CD4-positive, alpha-beta T cell treated with Interleukin-17A for 1 hour (primary cell): ENCODE measurements at regions not wholly inside any gene's neighbourhood (a gene's known extent, or its start where the extent isn't known, plus 50 kb on each side); places are given as distances from the start of the nearest gene placed in this dataset.

ENCODE experiments used
- DNase-seq: peaks from one replicate; pipeline ENCODE4 v3.0.0-alpha.2; 2020

DNA sequence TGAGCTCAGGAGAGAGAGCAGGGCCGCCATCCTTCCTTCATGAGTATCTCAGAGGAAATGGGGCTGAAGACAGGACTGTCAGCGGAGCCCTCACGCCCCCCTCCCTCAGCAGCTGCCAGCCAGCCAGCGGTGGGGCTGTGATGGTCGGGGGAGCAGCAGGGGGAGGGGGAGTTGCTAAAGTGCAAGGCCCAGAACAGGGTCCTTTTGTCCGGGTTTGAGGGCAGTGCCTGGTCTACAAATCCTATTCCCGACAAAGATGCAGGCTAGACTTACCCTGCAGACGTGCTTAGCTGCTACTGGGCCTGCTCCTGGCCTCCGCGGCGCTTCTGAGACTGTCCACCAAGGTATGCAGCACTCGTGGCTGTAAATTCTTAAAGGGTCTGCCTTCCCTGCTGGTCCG lies 593.4 kb upstream of the CDH4 start:
- no peak for DNase-seq

DNA sequence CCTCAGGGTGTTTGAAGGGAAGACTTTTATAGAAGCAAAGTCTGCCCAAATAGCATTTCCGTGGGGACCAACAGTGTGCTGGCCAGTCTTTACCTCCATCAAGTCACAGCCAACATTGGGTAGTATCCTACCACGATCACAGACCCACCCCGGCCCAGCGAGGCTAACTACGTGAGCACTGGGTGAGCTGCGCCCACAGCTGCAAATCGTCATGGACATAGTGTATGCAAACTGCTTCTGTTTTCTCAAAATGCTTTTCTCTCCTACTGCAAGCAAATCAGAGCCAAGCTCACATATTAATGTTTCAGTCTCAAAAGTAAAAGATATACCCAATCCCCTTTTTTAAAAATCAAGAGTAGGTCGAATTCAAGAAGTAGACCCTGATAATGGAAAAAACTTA lies 592.8 kb upstream of the CDH4 start:
- no peak for DNase-seq

DNA sequence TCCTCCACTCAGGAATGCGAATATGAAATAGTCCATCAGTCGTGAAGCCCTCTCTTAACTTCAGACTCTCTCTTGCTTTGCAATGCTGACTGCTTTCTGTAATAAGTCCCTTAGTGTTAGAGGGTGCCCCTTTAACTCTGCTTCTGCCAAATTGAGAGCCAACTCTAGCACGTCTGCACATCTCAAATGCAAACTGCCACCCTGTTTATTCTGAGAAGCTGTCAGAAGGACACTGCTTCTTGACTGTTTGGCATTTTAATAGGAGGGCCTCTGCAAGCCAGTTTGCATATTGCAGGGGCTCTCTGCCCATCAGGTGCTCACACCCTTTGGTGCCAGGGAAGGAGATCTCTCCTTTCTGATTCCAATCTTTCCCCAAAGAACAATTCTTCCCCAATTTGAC lies 589.8 kb upstream of the CDH4 start:
- no peak for DNase-seq

DNA sequence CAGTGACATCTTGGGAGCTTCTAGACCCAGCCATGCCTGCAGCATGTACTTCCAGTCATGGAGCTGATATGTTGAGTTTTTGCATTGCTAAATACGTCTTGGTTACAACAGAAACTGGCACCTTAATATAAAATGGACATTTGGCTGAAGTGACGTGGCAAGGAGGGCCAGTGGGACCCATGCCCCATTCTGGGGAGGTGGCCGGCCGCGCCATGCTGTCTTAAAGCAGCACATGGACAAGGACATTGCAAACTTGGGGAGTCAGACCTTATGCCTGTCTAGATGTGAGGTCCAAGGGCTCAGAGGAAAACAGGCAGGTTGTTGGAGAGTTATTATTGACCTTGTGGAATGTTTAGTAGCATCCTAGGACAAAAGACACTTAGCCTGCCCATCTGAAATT lies 588.0 kb upstream of the CDH4 start:
- DNase-seq, result no peak

DNA sequence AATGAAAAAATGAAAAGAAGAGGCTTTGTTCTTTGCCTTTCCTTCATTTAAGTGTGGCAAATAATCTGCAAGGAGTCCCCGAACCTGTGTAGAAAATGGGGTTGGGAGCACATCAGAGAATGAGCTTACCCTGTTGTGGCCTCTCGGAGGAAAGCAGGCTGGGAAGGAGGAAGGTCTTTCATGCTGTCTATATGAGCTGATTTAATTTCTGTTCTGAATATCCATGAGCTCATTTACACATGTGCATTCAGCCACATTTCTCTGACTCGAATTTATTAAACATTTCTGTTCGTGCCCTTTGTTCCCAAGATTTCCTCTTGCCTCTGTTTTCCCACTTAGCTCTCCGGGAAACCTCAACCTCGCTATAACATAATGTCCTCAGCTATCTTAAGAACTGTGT lies 584.4 kb upstream of the CDH4 start:
- DNase-seq, result no peak

DNA sequence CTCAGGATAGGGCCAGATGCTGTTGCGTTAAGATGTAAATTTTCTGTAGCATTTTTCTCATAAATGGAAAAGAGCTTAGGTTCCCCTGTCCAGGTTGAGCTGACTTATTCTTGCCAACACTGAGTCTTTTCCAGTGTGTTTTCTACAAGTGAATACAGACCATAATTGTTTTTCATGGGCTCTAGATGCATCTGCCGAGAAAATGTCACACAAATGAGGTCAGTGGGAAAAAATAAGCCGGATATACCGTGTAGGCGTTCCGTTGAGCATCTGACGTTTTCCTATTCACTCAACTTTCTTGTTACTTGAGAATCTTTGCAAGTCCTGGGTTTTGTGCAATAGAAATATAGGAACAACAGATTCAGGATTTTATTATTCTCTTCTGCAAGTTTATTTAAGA lies 582.9 kb upstream of the CDH4 start:
- no peak for DNase-seq

DNA sequence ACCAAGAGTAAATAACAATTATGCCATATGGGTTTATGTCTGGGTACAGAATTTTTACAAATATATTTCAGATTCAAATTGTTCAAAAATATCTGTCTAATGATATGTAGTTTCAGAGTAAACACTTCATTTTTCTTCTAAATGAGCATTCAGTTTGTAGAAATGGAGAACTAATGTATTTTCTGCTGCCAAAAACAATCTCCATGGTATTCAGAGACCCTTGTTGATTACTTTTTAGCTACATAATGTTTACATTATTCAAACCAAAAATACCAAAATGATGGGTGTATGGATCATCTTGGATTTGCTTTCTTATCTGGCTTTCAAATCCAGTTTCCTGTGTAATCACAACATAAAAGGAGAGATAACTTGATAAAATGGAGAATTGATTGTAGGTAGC lies 576.0 kb upstream of the CDH4 start:
- no peak for DNase-seq

DNA sequence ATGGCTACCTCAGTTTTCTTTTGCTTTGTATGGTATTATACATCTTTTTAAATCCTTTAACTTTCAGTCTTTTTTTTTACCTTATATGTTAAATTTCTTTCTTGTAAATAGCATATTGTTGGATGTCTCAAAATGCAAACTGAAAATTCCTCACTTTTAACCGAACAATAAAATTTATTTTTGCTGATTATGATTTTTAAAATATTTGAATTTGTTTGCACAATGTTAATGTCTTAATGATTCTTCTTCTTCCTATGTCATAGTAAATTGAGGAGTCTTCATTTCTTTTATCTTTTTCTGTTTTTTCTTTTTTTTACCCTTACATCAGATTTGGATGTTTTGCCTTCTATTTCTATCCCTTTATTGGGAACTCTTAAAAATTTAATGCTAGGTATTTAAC lies 574.2 kb upstream of the CDH4 start:
- DNase-seq, result no peak

DNA sequence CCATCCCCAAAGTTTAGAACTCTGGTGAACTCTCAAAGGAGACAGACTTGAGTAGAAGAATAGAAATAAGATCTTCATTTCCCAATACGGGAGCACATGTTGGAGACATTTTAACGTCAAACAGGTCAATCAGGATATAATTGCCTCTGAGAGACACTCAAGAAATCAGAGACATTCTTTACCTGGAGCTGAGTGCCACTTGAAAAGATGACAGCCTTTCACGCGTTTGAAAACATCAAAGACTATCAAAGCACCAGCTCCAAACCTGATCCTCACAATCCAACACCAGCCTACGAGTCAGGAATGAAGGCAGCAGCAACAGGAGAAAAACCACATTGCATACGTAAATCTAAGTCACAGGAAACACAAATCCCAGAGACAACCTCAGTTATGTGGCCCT lies 571.5 kb upstream of the CDH4 start:
- no peak for DNase-seq

DNA sequence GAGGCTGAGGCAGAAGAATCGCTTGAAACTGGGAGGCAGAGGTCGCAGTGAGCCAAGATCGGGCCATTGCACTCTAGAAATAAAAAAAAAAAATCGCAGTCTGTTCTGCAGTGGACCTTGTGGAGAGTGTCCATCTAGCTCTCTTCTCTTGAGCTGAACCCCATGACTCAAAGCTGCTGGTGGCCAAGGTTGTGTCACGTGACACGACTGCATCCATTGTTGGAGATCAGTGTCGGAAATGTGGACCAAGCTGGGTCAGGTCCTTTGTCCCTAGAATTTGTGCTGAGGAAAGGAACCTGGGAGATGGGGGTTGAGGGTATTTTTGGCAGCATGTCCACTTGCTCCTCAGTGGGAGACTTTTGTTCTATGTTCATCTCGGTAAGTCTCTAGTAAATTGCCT lies 564.8 kb upstream of the CDH4 start:
- DNase-seq, result no peak

DNA sequence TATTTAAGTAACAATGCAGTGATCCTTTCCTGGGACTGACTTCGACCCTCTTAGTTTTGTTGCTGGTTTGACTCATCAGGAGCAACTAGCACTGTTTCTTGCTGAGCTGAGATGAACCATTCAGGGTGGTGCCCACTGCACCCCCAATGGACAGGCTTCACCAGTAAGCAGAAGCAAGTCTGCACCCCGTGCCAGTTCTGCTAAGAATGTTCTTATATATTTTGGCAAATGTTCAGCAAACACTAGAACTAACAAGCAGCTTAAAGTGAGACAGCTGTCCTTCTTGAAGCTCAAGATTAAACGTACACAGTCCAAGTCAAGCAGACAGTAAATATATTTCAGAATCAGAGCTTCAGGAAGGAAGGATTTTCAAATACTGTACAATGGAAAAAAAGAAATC lies 561.3 kb upstream of the CDH4 start:
- DNase-seq, result no peak

DNA sequence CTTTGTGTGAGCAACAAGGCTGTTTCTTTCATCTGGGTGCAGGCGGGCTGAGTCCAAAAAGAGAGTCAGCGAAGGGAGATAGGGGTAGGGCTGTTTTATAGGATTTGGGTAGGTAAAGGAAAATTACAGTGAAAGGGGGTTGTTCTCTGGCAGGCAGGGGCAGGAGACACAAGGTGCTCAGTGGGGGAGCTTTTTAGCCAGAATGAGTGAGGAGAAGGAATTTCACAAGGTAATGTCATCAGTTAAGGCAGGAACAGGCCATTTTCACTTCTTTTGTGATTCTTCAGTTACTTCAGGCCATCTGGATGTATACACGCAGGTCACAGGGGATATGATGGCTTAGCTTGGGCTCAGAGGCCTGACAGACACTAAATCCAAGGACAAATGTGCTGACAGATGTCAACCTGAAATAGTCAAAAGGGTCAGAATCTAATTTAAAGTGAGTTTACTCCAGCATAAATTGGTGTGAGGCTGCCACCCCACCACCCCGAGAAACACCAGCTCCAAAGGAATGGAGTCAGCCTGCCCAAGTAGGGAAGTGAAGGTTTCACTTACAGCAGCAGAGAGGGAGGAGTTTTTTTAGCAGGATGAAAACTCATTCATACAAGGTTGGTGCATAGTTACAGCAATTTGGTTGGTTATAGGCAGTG lies 560.0 kb upstream of the CDH4 start:
- DNase-seq, result no peak

DNA sequence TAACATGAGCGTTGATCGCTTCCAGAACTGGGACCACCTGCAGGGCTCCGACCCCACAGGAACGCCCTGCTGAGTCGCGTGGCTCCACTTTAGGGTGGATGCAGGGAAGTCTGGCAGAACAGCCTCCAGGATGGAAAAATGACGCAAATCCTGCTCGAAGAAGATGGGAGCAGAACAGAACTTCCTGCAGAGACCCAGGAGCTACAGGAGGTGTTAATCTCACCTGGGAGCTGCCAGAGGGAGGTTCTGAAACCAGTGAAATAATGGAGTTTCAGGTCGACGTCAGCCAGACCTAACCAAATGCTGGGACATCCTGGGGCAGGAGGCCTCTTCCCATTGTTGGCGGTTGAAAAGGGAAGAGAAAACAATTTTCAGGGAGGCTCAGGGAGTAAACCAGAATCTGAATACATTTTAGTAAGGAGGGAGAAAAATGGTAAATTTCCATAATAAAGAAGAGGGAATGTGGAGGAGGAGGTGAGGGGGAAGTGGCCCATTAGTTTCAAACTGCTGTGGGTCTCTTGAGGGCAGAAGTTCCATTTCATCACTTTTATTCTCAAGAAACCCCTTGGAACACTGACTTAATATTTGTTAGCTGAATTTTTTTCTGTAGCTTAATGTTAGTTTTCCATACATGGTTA lies 558.4 kb upstream of the CDH4 start:
- no peak for DNase-seq

DNA sequence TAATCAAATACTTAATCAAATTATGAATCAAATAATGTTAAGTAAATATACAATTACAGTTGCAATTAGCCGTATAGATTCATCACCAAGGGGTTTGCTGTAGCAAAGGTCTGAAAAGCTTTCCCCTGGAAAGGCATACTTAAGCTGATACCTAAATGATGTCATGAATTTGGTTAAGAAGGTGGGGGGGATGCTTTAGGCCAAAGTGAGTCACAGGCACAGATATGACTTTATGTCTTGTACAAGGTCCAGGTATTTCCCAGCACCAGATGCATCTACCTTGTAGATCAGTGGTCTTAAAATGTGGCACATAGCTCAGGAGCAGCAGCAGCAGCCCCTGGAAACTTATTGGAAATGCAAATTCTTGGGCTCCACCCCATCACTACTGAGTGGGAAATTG lies 557.3 kb upstream of the CDH4 start:
- no peak for DNase-seq

DNA sequence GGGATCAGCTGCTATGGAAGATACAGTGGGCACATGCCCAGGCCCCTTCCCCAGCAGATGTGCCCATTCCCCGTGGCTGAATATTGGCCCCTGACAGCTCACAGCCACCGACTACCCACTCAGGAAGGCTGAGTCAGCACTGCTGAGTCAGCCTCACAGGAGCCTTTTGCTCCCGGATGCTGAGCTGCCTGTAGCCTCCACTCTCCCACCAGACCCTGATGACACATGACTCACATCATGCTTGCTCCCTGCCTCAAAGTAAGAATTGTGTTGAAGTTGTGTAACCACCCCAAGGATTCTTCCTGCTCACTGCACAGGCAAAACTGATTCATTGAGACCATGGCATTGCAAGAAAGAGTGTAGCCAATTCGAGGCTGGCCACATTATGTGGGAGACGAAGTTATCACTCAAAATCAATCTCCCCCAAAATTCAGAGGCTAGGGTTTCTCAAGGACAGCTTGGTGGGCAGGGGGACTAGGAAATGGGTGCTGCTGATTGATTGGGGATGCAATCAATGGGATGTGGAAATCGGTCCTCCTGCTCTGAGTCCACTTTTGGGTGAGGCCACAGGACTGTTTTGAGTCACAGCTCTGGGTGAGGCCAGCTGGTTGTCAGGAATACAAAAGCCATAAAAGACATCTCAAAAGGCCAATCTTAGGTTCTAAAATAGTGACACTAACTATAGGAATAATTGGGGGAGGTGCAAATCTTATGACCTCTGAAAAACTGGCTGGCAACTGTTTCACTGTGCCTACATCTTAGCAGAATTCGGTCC lies 556.6 kb upstream of the CDH4 start:
- DNase-seq, result no peak

DNA sequence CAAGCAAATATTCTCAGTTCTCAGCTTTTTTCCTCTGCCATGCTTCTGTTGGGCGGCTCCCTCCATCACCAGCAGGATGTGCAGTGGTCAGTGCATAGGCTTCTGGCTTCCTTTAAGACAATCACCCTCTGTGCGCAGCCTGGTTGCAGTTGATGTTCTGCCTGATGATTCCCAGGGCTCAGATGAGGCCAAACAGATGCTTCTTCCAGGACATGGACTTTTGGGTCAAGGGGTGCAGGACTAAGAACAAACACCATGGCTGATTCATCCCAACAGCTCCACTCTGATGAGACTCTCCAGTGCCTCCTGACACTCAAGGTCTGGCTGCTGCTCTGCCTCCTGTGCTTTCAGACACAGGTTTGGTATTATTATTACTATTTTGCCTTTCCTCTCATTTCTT lies 554.8 kb upstream of the CDH4 start:
- no peak for DNase-seq

DNA sequence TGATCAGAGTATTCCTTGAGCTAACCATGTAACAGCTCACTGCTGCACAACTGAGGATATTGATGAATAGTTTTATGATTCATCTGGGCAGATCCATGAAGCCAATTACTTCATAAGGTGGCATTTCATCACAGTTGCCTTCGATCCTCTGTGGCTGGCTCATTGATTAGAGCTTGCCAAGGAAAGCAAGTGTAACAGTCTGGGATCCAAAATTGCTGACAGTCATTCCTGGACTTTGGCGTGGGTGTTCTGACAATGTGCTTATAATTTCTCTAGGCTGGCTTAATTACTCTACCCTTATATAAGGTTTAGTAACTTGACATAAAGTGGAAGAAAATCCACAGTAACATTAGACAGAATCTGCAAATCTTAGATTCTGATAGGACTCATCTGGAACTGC lies 551.3 kb upstream of the CDH4 start:
- DNase-seq, result no peak

DNA sequence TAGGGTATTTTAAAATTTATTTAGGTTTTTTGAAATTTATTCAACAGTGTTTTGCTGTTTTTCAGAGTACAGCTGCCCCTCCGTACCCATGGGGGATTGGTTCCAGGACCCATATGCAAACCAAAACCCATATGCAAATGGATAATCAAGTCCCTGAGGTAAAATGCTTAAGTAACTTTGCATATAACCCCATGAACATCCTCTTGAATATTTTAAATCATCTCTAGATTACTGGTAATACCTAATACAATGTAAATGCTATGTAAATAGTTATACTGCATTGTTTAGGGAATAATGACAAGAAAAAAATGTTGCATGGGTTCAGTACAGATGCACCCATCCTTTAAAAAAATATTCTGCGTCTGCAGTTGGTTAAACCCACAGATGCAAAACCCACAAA lies 547.9 kb upstream of the CDH4 start:
- DNase-seq, result no peak

DNA sequence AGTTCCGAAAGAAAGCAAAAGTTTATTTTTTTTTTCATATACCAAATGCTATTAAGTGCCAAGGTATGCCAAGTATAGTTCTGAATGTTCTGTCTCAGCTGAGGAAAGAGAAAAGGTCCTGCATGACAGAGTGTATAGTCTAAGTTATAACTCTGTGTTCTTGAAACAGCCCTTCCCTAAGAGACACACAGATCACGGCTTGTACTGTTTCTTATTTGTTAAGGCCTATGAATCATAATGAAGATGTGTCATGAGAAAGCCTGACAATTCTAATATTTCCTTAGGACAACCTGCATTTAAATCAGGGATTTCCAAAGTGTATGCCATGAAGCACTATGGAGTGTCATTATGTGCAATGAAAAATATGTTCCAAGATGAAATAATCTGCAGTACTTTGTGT lies 538.7 kb upstream of the CDH4 start:
- DNase-seq, result no peak

DNA sequence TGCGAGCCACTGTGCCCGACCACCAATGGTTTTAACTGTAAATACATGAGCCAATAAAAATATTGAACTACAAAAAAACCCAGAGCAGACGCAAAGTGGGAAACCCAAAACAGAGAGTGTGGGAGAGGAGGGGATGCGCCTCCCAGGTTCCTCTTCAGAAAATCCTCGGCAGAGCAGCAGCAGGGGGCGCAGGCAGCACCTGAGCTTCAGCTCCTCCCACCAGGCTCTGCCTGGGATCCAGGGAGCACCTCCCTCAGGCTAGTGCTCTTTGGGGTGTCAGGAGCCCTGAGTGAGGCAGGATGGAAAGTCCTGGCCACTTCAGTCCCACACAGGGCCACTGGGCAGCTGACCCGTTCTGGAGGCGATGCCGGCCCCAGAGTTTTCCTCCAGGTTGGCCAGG lies 536.9 kb upstream of the CDH4 start:
- no peak for DNase-seq

DNA sequence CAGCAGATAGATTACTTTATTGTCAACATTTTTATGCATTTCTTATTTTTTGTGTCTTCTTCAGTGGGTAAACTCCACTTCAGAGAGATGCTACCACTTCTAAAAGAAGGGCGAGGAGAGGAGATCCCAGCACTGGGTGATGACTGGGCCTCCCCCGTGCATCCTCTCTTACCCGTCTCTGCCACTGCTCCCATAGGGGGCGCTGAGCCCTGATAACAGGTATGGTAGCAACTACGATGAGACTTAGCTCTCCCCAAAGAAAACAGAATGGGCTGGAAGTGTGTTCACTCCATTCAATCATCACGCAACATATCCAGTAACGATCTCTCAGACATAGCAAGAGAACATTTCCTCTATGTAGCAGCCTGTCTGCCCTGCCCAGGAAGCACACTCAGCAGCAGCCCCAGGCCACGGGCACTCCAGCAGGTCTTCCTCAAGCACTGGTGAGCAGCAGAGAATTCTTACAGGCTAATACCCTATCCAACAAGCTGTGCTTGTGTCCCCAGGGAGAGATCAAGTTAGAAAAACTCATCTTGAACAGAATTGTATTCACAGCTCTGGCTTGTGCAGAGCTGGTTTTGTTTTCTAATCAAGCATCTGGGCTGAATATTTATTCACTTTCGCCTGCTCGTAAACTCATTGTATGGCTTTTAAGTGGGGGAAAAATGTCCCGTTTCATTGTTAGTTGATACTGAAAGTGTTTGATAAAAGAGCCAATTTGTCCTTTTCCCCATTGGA lies 533.1 kb upstream of the CDH4 start:
- no peak for DNase-seq

DNA sequence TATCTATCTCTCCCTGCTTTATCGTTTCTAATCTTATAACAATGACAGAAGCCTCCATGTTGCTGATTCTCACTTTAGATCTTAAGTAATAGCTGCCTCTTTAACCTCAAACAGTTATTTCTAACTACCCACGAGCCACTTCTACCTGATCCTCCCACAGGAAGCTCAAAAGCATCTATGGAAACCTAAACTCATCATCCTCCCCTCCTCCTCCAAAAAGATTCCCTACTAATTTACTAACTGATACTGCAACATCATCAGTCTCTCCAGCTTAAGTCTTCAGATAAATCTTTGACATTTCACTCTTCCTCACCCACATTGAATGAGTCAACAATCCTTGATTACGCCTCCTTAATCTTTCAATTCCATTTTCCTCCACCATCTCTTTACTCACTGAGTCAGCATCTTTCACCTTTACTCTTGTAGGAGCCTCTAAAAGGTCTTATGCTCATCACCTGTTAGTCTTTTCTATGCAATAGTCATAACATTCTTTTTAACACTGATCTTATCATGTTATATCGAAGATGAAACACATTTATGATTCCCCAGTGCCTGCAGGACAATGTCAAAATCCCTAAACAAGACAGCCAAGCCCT lies 526.7 kb upstream of the CDH4 start:
- no peak for DNase-seq

DNA sequence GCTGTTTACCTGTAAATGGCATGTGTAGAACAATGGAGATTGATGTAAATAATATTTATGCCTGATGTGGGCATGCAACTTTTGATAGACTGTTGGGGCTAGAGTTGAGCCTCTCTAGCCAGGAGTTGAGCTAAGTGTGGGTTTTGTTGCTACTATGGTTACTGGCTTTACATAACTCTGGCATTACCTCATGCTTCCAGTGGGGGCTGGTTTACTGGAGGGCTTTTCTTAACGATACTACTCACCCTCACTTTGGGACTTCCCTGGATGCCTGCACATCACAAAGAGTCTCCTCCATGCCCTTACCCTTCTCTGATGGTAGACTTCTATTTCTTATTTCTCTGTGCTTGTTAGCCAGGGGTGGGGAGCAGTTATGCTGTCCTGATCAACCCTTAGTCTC lies 524.6 kb upstream of the CDH4 start:
- DNase-seq, result no peak

DNA sequence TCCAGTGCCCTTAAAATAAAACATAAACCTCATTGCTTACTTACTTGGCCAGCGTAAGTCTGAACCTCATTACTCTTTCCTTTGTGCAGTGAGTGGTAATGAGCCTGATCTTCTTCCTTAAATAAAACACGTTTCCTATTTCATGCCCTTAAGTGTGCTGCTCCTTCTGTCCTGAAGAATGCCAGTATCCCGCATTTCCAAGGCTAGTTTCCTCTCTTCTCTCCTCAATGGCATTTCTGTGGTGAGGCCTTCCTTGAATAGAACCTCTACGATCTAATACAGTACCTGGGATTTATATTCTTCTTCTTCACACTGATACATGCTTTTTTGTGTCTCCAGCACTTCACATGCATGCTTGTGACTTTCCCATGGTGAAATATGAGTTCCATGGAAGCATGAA lies 523.4 kb upstream of the CDH4 start:
- no peak for DNase-seq
